ENCODE measurements at regions not wholly inside any gene's neighbourhood (a gene's known extent, or its start where the extent isn't known, plus 50 kb on each side); places are given as distances from the start of the nearest gene placed in this dataset.

DNA sequence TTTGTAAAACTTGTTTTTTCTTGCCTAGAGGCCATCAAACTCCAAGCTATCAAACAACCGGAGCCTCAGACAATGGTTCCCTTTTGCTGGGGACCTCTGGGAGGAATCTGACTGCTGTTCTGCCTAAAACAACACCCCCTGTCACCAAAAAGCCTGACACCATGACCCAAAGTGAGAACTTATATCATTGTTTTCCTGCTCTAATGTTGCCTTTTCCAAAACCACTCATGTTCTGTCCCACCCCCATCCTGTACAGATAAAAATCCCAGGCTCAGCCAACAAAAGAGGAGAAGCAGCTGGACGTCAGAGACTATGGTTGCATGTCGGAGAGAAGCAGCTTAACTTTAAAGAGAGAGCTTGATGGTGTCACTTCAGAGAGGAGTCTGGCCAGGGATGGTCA lies 327.2 kb upstream of the CXADR start:
- no peaks in the 10 kb centered on the region for H3K4me1 ChIP-seq (ENCODE audit: insufficient read depth, poor library complexity, severe bottlenecking)
- DNase-seq (ENCODE audit: low spot score) (no peak), ATAC-seq (ENCODE audit: low read depth) (no peak)
- TF ChIP-seq, protein P1, sequence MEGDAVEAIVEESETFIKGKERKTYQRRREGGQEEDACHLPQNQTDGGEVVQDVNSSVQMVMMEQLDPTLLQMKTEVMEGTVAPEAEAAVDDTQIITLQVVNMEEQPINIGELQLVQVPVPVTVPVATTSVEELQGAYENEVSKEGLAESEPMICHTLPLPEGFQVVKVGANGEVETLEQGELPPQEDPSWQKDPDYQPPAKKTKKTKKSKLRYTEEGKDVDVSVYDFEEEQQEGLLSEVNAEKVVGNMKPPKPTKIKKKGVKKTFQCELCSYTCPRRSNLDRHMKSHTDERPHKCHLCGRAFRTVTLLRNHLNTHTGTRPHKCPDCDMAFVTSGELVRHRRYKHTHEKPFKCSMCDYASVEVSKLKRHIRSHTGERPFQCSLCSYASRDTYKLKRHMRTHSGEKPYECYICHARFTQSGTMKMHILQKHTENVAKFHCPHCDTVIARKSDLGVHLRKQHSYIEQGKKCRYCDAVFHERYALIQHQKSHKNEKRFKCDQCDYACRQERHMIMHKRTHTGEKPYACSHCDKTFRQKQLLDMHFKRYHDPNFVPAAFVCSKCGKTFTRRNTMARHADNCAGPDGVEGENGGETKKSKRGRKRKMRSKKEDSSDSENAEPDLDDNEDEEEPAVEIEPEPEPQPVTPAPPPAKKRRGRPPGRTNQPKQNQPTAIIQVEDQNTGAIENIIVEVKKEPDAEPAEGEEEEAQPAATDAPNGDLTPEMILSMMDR (IDR thresholded peaks at IDR 0.05; ENCODE audit: poor library complexity, severe bottlenecking): no peak
- no peak overlapping the region for H3K27ac ChIP-seq (ENCODE audit: poor library complexity, severe bottlenecking)
- H3K27me3 ChIP-seq (ENCODE audit: insufficient read depth, poor library complexity, severe bottlenecking): no peaks in the 10 kb centered on the region
- H3K9me3 ChIP-seq (ENCODE audit: severe bottlenecking): no peaks in the 10 kb centered on the region
- no peak overlapping the region for H3K4me3 ChIP-seq (ENCODE audit: severe bottlenecking)
- no peaks in the 10 kb centered on the region for H3K36me3 ChIP-seq (ENCODE audit: low read depth)

DNA sequence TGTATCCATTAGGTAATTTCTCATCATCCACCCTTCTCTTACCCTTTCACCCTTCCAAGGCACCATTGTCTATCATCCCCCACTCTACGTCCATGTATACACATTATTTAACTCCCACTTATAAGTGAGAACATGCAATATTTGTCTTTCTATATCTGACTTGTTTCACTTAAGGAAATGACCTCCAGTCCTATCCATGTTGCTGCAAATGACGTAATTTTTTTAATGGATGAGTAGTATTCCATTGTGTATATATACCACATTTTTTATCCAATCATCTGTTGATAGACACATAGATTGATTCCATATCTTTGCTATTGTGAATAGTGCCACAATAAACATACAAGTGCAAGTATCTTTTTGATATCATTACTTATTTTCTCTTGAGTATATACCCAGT lies 322.9 kb upstream of the CXADR start:
- Histone ChIP-seq H3K4me3 (ENCODE audit: severe bottlenecking) (no peak overlapping the region), H3K36me3 (ENCODE audit: low read depth) (no peaks in the 10 kb centered on the region), H3K27ac (ENCODE audit: poor library complexity, severe bottlenecking) (no peak overlapping the region), H3K4me1 (ENCODE audit: insufficient read depth, poor library complexity, severe bottlenecking) (no peaks in the 10 kb centered on the region), H3K27me3 (ENCODE audit: insufficient read depth, poor library complexity, severe bottlenecking) (no peaks in the 10 kb centered on the region), H3K9me3 (ENCODE audit: severe bottlenecking) (no peaks in the 10 kb centered on the region)
- TF ChIP-seq, protein P1 (IDR thresholded peaks at IDR 0.05; ENCODE audit: poor library complexity, severe bottlenecking): no peak
- no peak for DNase-seq (ENCODE audit: low spot score)
- ATAC-seq (ENCODE audit: low read depth): no peak

DNA sequence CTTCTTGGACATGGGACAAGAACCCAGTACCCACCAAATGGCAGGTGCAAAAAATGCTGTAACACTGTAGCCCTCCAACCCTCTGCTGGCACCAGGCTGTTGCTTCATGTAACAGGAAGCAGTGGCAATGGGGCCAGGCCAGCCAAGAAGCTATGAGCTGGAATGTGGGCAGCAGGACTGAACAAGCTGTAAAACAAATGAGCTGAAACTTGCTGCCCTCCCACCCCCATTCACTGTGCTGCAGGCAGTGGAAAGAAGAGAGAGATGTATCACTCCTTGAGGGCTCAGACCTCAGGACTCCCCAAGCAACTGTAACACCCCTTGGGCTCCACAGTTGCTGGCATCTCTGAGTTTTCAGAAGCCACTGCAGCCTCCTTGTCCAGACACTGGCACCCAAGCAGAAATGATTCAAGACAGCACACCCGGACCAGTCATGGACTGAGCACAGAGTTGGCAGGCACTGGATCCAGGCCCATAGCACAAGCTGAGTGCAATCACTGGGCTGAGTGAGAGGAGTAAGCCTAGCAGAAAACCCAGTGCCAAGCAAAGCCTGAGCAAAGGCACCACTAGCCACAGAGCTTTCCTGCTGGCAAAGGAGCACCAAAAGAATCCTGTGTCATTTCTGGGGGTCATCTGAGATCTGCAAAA lies 321.4 kb upstream of the CXADR start:
- no peaks in the 10 kb centered on the region for H3K9me3 ChIP-seq (ENCODE audit: severe bottlenecking)
- no peaks in the 10 kb centered on the region for H3K27me3 ChIP-seq (ENCODE audit: insufficient read depth, poor library complexity, severe bottlenecking)
- no peak overlapping the region for H3K4me3 ChIP-seq (ENCODE audit: severe bottlenecking)
- H3K27ac ChIP-seq (ENCODE audit: poor library complexity, severe bottlenecking): no peak overlapping the region
- DNase-seq (ENCODE audit: low spot score) (no peak), ATAC-seq (ENCODE audit: low read depth) (no peak)
- H3K4me1 ChIP-seq (ENCODE audit: insufficient read depth, poor library complexity, severe bottlenecking): no peaks in the 10 kb centered on the region
- no peaks in the 10 kb centered on the region for H3K36me3 ChIP-seq (ENCODE audit: low read depth)
- TF ChIP-seq, protein P1 (IDR thresholded peaks at IDR 0.05; ENCODE audit: poor library complexity, severe bottlenecking): no peak

DNA sequence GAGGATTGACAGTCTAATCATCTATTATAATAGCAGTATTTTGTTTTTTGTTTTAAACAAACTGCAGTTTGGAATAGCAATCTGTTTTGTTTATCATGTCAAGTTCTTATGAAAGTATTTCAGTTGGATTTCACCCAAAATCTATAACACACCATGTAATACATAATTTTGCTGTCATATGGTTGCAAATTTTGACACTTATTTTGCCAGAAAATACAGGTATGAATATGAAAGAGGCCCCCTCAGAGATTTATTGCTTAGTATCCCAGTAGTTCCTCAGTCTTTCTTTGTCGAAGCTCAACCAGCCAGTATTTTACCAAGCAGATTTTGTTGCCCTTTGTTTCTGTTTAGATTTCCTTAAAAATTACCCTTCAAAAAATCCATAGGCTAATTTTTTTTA lies 317.5 kb upstream of the CXADR start:
- ATAC-seq (ENCODE audit: low read depth) (no peak), DNase-seq (ENCODE audit: low spot score) (no peak)
- H3K36me3 ChIP-seq (ENCODE audit: low read depth): no peaks in the 10 kb centered on the region
- H3K27ac ChIP-seq (ENCODE audit: poor library complexity, severe bottlenecking): no peak overlapping the region
- no peaks in the 10 kb centered on the region for H3K27me3 ChIP-seq (ENCODE audit: insufficient read depth, poor library complexity, severe bottlenecking)
- TF ChIP-seq, protein P1 (IDR thresholded peaks at IDR 0.05; ENCODE audit: poor library complexity, severe bottlenecking): no peak
- no peaks in the 10 kb centered on the region for H3K4me1 ChIP-seq (ENCODE audit: insufficient read depth, poor library complexity, severe bottlenecking)
- H3K9me3 ChIP-seq (ENCODE audit: severe bottlenecking): no peaks in the 10 kb centered on the region
- no peak overlapping the region for H3K4me3 ChIP-seq (ENCODE audit: severe bottlenecking)

DNA sequence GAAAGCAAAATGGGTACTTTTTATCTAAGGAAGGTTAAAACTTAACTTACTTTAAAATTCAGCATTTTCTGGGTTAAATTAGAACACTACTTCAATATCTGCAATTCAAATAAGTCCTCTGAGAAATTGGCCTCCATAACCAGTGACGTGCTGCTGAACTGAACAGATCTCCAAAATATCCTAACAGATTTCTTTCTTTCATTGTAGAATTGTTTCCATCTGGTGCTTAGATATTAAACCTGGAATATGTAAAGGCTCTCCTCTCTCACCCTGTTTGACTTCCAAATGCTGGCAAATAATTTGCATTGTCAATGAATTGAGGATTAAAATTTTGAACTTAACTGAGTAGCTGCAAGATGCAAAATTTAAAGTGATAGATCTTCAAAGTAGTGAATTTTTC lies 316.9 kb upstream of the CXADR start:
- Histone ChIP-seq H3K27me3 (ENCODE audit: insufficient read depth, poor library complexity, severe bottlenecking) (no peaks in the 10 kb centered on the region), H3K27ac (ENCODE audit: poor library complexity, severe bottlenecking) (no peak overlapping the region), H3K36me3 (ENCODE audit: low read depth) (no peaks in the 10 kb centered on the region), H3K9me3 (ENCODE audit: severe bottlenecking) (no peaks in the 10 kb centered on the region), H3K4me3 (ENCODE audit: severe bottlenecking) (no peak overlapping the region), H3K4me1 (ENCODE audit: insufficient read depth, poor library complexity, severe bottlenecking) (no peaks in the 10 kb centered on the region)
- TF ChIP-seq, protein P1 (IDR thresholded peaks at IDR 0.05; ENCODE audit: poor library complexity, severe bottlenecking): no peak
- DNase-seq (ENCODE audit: low spot score): no peak
- no peak for ATAC-seq (ENCODE audit: low read depth)

Measured in RWPE2 (cell line).